Right lobe of liver (tissue), 4 donors: ENCODE measurements at regions not wholly inside any gene's neighbourhood (a gene's known extent, or its start where the extent isn't known, plus 50 kb on each side); places are given as distances from the start of the nearest gene placed in this dataset.

Experiments
- CTCF ChIP-seq, 4 donors: fragments of 200-600 bp in 3 of 4; fragments of 450-650 bp in 1 of 4; IDR thresholded peaks; one replicate each; pipeline versions ENCODE4 v1.5.1 to v1.8.0; 2016 to 2022; ENCODE audit warnings: antibody characterized with exemption in 4 of 4, mild to moderate bottlenecking in 2 of 4
- POLR2A ChIP-seq: fragments of 450-650 bp; IDR thresholded peaks from one replicate; pipeline ENCODE4 v1.6.1; 2017; ENCODE audit warnings: antibody characterized with exemption, mild to moderate bottlenecking
- donor health status: DM: no; HTN: no; CAD: no.
- donor health status: DM: no; HTN: no; CAD: no.
- donor health status: DM: no; HTN: yes; CAD: no.

GRCh38 chr12:89216211-89216952 lies 135.9 kb downstream of the DUSP6 start:
- TF ChIP-seq CTCF (IDR thresholded peaks at IDR 0.05): no peak
- no peak for TF ChIP-seq POLR2A
